CD4-positive, alpha-beta T cell treated with Interleukin-2 at 100 ng/mL for 4 hours (primary cell): ENCODE measurements at regions not wholly inside any gene's neighbourhood (a gene's known extent, or its start where the extent isn't known, plus 50 kb on each side); places are given as distances from the start of the nearest gene placed in this dataset.

Experiments used
- DNase-seq: peaks from one replicate; pipeline ENCODE4 v3.0.0-alpha.2; 2020; ENCODE audit warnings: low spot score

DNA sequence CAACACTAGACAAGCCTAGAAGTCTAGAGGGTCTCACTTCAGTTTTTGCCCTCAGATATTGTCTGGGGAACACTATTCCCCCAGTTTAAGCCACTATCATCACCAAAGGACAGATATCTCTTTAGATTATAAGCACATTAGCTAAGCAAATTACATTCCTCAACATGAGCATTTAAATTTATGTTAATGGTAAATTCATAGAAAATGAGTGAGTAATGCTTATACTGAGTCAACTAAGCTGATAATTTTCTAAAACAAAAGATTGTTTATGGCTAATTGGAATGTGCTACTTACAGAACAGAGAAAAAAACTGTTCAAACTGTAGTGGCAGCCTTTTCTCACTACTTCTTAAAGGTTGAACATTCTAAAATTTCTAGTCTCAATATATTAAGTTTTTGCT, 290.2 kb downstream of the SLITRK1 start:
- DNase-seq: no peak

DNA sequence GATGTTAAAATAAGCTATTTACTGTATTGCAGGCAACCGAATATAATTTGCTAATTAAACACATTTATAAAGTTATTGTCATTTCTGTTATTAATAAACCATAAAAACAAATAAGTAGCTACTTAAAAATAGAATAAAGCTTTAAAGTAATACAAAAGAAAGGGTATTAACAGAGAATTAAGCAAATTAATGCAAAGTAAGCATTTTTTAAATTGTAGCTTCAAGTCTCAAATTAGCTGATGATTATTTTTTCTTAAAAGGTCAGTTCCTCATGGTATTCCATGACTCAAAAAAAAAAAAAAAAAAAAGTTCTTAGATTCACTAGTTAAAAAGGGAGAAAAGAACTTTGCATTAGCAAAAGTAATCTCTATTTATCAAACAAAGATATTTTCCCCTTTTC, 292.5 kb downstream of the SLITRK1 start:
- no peak for DNase-seq

DNA sequence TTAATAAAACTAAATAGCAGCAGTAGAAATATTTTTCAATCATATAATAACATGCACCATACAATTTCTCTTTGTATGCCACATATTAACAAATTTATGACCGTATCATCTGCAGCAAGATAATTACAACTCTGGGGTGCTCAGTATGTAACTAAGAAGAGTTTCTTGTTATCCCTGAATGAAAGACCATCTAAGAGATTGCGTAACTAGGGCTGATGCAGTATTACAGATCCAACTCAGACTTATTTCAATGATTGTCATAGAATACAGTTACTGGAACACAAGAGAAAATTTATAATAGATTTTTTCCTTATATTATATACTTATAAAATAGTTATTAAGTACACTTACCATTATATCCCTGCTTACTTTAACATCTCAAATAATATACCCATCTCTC, 305.1 kb downstream of the SLITRK1 start:
- no peak for DNase-seq

DNA sequence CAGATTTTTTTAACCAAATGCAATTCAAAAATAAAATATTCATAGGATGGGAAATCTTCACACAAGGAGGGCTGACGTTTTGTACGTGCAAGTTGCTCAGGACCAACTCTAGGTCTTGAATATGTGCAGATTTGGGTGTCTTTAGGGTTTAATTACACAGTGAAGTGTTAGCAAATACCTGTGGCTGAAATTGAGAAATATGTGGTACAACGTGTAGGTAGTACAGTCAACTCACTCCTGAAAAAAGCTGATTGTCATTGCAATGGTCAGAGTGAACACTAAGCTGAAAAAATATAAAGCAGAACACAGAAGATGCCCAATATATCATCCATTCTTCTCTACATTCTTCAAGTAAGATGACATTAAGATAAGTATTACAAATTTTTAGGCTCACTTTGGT, 314.3 kb downstream of the SLITRK1 start:
- DNase-seq: no peak

DNA sequence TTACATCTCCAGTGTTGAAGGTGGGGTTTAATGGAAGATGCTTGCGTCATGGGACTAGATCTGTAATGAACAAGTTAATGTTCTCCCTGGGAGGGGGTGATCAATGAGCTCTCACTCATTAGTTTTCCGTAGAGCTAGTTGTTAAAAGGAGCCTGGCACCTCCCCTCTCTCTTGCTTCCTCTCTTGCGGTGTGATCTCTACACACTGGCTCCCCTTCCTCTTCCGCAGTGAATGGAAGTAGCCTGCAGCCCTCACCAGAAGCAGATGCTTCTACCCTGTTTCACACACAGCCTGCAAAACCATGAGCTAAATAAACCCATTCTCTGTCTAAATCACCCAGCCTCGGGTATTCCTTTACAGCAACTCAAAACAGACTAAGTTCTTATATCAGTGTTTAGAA, 318.8 kb downstream of the SLITRK1 start:
- no peak for DNase-seq

DNA sequence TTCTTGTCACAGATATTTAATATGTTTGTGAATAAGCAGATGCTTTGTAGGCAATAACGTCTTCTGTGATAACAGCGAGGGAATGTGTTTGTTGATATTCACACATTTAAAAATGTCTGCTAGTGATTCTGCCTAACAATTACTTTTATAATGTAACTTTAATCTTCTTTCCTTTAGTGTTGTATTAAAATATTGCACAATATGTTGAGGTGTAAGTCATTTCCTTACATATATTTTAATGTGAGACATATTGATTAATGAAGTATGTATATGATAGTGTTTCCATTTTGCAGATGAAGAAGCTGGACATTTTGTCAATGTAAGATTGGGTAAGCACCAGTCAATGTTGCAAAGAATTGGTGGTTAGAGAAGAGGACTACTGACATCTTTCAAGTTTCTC, 324.4 kb downstream of the SLITRK1 start:
- no peak for DNase-seq

DNA sequence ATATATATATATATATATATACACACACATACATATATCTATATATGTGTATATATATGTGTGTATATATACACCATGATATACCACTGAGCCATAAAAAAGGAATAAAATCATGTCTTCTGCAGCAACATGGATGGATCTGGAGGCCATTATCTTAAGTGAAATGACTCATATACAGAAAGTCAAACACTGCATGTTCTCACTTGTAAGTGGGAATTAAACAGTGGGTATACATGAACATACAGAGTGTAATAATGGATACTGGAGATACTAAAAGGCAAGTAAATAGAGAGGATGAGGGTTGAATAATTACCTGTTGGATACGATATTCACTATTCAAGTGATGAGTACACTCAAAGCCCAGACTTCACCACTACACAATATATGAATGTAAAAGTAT, 332.6 kb downstream of the SLITRK1 start:
- no peak for DNase-seq

DNA sequence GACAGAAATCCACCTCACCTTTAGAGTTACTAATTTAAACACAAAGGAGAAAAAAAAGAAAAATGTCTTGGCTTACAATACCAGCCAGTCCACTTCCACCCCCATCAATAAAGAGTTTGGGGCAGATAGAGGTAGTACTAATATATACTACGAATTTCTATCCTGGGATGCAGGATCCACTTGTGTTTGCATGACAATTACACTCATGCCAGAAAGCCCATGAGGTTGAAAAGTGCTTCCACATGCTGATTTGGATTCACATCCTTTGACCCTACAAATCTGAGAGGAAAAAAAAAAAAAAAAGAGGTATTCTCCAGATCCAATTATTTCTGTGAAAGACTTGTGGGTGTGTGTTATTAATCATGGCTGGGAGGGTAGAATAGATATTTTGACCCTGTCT, 335.2 kb downstream of the SLITRK1 start:
- DNase-seq: no peak

DNA sequence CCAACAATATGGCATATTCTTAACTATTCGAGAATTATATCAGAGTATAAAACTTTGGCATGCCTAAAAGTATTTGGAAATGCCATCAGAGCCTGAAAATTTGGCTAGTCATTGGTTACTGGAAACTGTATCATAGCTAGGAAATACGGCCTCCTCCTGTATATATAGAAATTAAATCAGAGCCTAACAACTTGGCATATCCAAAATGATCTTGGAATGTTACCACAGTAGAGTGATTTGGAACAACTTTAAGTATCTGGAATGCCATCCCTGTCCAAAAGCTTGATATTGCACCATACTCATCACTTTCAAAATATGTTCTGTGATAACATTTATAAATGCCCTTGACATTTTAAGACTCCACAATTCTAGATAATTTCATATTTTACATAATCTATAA, 335.8 kb downstream of the SLITRK1 start:
- DNase-seq: no peak

DNA sequence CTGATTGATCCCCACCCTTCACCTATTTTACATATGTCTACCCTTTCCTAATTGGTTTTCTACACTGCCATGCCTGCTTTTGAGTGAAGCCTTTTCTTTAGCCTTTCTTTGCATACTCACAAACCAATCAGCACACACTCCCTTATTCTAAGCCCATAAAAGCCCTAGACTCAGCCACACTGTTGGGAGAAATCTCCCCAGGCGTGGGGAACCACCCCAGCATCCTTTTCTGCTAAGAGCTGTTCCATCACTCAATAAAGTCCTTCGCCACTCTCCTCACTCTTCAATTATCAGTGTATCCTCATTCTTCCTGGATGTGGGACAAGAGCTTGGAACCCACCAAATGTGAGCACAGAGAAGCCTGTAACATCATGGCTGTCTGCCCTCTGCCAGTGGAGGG, 343.6 kb downstream of the SLITRK1 start:
- DNase-seq: no peak

DNA sequence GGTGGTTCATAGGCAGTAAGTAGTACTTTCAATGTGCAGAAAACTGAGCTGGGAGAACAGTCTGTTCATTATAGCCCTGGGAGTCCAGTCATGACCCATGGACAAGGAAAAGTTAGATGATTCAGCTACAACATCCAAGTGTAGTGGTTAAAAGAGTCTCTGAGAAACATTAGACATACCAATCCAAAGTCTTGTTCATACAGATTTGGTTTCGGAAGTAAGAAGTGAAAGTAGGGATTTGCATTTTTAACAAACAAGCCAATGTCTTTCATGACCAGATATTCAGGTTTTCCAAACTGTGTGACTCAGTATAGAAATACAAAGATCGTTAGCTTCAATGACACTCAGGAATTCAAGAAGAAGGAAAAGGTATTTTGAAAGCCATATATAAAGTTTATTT, 345.3 kb downstream of the SLITRK1 start:
- DNase-seq: no peak

DNA sequence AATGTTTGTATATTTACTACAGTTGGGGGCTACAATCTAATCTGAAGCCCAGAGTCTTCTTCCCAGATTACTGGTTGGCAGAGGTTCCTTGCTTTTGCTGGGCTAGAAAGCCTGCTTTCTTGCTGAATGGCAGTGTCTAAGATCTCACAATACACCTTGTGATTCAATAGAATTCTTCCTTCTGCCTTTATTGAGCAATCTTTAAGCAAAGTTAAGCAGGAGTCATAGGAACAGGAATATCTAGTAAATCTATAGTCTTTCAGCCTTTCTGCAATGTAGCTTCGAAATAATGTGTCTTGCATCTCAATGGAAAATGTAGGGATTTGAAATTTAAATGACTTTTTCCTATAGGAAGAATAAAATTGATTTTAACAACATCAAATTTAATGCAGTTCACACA, 346.1 kb downstream of the SLITRK1 start:
- DNase-seq: no peak

DNA sequence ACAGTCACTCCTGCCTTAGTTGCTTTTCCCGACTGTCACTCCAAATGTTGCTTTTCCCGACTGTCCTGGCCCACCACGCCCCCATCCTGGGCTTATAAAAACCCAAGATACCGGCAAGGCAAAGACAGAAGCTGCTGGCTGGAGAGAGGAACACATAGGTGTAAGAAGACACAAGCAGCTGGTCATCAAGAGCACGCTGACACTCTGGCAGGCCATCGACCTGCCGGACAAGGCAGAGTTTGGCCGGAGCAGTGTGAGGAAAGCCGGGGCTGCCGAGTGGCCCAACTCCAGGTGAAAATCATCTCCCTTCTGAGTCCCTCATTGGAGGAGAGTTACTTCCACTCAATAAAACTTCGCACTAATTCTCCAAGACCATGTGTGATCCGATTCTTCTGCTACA, 349.5 kb downstream of the SLITRK1 start:
- DNase-seq: no peak

DNA sequence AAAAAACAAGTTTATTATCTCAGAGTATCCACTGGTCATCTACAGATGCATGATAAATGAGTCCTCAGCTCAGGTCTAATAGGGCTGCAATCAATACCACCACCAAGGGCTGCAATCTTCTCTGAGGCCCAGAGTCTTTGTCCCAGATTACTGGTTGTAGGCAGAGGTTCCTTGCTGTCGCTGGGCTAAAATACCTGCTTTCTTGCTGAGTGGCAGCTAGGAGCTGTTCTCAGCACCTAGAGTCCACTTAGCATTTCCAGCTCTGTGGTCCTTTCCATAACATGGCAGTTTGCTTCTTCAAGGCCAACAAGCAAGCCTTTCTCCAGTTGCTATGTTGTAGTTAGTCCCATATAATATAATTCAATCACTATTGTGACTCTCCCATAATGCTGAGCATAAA, 351.3 kb downstream of the SLITRK1 start:
- no peak for DNase-seq

DNA sequence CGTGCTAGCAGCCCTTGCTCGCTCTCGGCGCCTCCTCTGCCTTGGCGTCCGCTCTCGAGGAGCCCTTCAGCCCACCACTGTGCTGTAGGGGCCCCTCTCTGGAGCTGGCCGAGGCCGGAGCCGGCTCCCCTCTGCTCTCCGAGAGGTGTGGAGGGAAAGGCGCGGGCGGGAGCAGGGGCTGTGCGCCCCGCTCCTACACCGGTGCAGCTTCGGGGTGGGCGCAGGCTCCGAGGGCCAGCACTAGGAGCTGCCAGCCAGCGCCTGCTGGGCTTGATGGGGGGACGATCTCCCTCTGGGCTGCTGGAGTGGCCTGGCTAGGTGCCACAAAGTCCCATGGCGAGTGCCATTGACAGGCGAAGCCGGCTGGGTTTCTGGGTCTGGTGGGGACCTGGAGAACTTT, 365.5 kb downstream of the SLITRK1 start:
- no peak for DNase-seq

DNA sequence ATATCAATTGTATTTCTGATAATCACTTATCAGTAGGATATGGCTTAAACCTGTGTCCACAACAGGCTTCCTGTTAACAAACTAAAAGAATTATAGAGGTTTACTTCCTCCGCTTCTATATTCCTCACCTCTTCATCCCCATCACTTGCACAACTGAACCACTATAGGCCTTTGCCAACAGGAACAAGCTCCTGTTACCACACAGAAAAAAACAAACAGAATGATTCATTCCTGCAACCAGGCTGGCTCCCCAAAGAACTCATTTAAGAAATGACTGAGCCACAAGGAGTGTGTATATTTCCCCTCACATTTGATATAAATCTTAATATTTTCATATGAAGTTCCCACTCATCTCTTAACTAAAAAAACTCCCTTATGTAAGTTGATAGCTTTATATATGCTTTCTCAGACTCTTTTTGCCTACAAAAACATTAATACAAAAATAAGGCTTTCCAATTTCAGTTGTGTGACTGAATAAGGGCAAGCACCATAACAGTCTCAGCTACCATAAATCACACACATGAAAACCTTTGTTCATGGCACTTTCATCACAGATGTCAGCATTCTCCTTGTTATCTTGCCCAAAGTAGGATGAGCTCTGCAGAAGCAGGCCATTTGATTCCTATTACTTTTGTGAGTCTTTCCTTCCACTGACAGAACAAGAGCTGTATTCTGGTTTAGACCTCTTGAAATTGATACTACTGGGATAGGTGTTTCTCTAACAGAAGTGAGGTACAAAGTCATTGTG, 366.8 kb downstream of the SLITRK1 start:
- no peak for DNase-seq

DNA sequence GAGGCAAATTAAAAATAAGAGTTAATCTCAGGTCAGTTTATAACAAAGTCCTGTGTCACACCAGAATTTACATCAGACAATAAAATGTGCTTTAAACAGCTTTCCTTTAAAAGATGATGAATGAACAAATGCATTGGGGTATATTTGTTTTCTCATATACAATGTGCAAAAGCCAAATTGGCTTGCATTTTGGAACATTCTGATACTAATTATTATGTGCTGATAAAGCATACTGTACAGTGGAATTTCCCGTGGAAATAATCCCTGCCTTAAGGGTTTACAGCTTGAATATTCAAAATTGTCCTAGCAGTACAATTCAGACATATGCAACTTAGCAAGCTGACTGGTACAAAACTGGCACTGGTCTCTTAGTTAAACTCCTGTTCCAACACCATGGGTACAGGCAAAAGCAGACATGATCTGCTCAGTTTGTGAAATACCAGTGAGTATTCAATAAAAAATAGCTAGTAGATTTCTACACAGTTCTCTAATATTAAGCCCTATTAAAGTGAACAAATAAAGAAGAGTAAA, 373.4 kb downstream of the SLITRK1 start:
- DNase-seq: no peak

DNA sequence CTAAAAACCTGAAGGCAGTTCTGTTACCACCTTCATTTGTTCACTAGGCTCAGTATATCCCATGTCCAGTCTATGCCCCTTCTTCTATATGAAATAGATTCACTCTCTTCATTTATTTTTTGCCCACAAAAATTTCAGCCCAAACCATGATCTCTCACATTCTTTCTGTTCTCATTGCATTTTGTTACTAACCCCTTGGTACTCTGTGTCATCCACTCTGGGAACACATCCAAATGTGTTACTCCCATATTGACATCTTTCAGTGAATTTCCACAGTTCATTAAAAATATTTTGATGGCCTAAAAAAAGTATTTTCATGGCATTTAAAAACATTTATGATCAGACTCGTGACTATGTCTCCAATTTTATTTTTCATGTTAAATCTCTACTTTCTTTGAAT, 378.9 kb downstream of the SLITRK1 start:
- no peak for DNase-seq

DNA sequence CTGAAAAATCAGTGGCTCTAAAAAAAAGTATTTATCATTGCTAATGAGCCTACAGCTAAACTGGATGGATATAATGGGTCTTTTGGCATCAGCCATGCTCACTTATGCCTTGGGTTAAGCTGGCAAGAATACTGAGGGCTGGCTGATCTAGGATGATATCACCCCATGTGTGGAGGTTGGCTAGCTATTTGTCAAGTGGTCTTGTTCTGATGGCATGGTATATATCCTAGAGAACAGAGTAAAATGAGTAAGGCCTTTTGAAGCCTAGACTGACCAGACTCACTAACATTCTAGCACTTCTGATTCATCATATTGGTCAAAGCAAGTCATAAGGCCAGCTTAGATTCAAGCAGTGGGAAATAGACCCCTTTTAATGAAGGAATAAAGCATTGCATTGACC, 383.0 kb downstream of the SLITRK1 start:
- no peak for DNase-seq

DNA sequence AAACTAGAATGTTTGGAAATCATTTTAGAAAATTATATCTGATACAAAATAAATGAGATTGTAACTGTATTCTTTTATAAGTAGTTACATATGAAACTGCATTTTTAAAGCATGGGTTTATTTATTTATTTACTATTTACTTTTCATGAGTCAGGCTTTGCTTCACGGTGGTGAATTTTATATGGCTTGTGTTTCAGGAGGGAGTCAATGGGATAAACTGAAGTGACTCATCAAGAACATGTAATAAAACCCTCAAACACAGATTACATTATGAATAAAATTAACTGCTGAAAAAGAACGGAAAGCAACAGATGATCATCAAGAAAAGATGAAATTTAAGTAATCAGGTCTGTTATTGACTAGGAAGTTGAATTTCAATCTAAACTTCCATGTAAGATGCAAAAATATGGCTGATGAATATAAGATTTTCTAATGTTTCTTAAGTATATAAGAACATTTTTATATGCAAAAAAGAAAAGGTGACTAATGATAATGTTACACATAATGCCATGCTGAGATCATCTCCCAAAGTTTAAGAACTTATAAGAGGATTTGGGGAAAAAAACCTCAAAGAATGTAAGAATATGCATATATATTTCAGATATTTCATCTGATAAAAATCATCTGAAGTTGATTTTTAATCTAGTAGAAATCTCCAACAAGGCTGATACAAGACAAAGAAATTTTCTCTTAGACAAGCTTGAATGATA, 383.6 kb downstream of the SLITRK1 start:
- no peak for DNase-seq

DNA sequence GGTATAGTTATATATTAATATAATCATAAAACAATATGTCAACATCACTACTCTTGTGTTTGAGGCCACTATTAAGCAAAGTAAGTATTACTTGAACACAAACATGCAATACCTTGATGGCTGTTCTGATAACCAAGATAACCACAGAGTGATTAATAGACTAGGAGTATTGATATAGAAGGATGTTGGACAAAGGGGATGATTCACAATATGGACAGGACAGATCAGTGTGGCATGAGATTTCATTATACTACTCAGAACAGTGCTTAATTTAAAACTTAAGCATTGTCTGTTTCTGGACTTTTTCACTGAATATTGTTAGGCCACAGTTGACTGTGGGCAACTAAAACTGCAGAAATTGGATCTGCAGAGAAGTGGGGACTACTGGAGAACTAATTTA, 384.2 kb downstream of the SLITRK1 start:
- no peak for DNase-seq

DNA sequence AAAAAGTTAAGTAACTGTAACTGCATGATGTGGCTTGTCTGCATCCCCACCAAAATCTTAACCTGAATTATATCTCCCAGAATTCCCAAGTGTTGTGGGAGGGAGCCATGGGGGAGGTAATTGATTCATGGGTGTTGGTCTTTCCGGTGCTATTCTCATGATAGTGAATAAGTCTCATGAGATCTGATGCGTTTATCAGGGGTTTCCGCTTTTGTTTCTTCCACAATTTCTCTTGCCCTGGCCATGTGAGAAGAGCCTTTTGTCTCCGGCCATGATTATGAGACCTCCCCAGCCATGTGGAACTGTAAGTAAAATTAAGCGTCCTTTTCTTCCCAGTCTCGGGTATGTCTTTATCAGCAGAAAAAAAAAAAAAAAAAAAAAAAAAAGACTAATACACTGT, 385.8 kb downstream of the SLITRK1 start:
- DNase-seq: no peak

DNA sequence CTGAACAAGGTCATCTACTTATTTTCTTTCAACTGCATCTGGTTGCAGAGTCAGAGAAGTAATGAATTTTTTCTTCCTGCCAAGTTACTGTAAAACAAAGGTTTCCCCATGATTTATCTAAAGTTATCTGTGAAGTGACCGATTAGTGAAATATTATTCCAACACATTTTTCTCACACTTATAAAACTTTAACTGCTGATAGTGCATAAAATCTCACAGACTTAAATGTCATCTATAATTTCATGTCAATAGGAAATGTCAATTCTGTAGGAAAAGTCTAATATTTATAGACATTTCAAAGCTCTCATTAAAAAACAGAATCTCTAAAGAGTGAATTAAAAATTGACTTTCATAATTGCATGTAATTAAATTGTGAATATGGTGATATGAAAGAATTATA, 397.2 kb downstream of the SLITRK1 start:
- no peak for DNase-seq

DNA sequence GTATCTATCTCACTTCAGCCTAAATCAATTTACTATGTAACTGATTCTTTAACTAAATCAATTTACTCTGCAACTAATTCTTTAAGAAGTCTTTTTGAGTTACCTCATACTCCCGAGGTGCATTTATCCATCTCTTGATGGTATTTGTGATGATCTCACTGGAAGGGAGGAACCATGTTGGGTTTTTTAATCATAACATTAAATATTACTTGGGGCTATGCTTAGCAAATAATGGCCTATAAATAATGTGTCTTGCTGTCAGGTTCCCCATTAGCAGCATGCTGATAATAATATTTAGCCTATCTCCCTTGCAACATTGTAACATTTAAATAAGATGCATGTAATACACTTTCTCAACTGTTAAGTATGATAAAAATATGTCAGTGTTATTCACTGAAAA, 411.3 kb downstream of the SLITRK1 start:
- no peak for DNase-seq
